IPS DF 4.7 (cell line): ENCODE measurements at regions not wholly inside any gene's neighbourhood (a gene's known extent, or its start where the extent isn't known, plus 50 kb on each side); places are given as distances from the start of the nearest gene placed in this dataset.
"Not testable (repeated sequence)": the region's sequence is repeated elsewhere in the genome, so short reads cannot be mapped to it uniquely, and the experiment has no call there.

Experiments used
- DNase-seq: peaks from one replicate; pipeline ENCODE4 v3.0.0-alpha.2; 2013; ENCODE audit warnings: low spot score; ENCODE audit errors: extremely low read depth

- DNase-seq, result not testable (repeated sequence)
Observed at GRCh38 chr13:109702030-109702597, 84.3 kb downstream of the IRS2 start.

- no peak for DNase-seq
Observed at GRCh38 chr13:109700176-109700575, 86.2 kb downstream of the IRS2 start.

DNA sequence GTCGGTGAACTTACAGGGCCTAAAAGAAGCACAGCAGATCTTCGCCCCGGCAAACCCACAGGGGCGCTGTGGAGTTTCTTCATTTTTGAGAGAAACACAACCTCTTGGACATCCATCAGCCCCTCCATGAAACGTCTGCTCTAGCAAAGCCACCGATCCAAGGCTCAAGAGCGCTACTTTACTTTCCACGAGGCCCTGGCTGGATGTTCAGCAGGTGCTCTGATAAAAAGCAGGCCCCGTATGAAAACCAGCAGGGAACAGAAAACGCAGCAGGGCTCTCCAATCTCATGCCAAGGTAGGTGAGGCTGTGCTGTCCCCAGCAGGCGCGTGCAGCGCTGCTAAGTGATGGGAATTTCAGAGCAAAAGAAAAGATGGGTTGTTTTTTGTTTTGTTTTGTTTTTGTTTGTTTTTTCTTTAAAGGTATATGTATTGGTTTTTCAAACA is 86.7 kb downstream of the IRS2 start:
- DNase-seq, result no peak

GRCh38 chr13:109698779-109699178 is 87.6 kb downstream of the IRS2 start:
- no peak for DNase-seq

DNA sequence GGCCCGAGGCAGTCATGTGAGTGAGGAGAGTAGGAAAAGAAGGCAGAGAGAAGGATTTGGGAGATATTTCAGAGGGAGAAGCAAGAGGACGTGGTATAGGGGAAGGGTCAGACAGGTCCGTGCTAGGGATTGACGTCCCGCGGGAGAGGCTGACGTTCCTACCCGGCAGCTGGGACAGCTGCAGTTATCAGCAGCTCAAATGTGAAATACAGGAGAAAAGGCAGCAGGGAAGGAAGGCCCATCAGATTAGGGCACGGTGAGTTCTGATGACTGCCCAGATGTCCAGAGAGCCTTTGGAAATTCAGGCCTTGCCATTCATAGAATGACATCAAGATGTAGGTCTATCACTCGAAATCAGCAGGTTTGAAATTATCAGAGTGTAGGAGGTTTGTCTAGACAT is 88.4 kb downstream of the IRS2 start:
- no peak for DNase-seq

DNA sequence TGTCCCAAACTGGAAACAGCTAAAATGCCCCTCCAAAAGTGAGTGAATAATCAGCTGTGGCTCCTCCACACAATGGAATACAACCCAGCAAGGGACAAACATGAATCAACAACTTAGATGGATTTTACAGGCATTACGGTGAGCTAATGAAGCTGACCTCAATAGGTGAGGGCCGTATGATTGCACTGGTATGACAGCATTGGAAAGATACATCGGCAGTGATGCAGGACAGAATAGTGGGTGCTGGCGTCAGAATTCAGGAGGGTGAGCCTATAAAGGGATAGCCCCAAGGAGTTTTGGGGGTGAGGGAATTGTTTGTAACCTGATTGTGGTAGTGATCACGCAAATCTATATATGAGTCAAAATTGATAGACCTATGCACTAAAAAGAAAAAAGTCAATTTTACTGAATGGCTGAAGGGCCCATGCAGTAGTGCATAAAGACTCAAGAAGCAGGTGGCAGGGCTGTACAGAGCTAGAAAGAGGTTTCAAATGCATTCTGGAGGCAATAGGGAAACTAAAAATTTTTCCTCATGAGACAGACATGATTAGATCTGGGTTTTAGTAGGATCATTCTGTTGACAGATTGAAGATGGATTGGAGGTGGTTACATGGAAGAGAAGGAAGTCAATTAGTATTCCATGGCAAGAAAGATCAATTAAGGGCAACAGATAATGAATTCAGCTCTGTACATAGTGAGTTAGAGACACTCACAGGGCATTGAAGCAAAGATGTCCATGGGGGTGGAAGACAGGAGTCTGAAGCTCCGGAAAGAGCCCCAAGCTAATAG is 90.8 kb downstream of the IRS2 start:
- DNase-seq, result no peak

- DNase-seq, result no peak
Observed at GRCh38 chr13:109694972-109695371, 91.4 kb downstream of the IRS2 start.

DNA sequence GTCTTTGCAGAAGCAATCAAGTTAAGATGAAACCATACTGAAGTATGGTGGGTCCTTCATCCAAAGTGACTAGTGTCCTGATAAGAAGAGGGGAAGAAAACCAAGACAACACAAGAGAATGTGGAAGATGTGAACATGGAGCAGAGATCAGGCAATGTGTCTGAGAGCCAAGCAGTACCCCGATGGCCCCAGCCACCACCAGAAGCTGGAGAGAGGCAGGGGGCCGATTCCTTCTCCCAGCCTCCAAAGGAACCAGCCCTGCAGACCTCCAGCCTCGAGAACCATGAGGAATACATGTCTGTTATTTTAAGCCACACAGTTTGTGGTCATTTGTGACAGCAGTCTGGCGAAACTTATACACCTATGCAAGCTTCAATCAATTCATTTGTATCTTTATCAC is 93.2 kb downstream of the IRS2 start:
- DNase-seq, result no peak

DNA sequence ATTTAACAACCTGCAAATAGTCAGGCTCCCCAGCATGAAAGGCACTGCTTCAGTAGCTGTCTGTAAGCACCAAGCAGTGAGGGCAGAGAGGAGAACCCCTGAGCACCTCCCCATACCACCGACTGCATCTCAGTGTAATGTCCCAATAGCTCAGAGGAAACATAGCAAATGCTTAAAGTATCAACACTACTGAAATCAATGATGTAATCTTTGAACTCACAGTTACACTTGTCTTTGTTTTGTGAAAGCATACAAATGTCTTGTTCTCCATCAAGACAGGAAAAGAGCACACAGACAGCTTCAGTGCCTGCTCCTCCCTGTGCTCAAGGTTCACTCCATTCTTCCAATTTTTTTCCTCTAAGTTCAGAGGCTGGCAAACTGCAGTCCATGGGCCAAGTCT is 94.7 kb downstream of the IRS2 start:
- no peak for DNase-seq

DNA sequence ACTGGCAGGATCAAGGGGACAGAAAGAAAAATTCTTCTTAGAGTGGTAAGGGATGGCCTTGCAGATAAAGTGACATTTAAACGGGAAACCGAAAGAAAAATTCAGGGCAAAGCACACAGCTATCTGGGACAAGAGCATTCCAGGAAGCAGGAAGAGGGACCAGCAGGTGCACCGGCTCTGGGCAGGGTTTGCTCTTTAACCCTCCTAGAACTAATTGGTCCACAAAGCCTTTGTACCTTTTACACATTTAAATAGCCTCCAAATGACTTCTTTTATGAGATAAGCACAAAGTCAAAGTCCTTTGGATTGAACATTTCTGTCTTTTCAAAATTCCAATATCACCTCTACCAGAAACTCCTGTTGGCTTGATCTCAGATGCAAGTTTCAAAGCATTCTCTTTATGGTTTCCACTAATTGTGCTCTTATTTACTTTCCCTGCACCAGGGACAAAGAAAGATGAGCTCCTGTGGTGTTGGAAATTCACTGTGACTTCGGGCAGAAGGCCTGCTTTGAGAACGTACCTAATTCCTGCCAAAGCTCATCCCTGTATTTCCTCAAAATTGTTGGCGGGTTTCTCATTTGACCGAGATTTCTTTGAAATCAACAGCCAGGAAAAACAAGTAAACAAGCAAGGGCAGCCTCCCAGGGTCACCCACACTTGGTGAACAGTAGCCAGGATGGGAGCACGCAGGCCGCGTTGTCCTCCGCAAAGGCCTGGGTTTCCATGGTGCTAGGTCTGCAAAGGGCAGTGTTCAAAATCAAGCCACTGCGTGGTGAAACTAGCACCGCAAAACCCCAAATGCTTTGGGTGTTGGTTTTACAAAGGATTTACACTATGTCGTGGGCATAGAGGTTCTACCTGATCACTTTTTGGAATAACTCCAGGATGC is 98.6 kb downstream of the IRS2 start:
- no peak for DNase-seq

DNA sequence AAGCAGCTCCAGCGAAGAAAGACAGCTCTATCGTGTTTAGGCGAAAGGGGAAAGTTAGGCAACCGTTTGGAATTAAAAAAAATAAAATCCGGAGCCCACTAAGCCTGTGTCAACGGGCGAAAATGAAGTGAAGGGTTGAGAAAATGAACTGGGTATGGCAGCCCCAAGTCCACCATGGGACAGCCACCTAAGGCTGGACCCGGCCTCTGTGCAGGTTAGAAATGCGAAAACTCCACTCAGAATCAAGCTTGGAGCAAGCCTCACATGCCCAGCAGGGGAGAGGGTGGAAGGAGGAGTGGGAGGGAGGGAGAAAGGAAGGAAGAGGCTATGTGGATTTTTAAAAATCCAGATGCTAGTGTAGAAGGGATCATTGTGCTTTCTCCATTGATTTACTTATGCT is 101.2 kb downstream of the IRS2 start:
- DNase-seq, result no peak

GRCh38 chr13:109684824-109685202 is 101.6 kb downstream of the IRS2 start:
- DNase-seq, result no peak

GRCh38 chr13:109684084-109684823 is 102.1 kb downstream of the IRS2 start:
- no peak for DNase-seq

DNA sequence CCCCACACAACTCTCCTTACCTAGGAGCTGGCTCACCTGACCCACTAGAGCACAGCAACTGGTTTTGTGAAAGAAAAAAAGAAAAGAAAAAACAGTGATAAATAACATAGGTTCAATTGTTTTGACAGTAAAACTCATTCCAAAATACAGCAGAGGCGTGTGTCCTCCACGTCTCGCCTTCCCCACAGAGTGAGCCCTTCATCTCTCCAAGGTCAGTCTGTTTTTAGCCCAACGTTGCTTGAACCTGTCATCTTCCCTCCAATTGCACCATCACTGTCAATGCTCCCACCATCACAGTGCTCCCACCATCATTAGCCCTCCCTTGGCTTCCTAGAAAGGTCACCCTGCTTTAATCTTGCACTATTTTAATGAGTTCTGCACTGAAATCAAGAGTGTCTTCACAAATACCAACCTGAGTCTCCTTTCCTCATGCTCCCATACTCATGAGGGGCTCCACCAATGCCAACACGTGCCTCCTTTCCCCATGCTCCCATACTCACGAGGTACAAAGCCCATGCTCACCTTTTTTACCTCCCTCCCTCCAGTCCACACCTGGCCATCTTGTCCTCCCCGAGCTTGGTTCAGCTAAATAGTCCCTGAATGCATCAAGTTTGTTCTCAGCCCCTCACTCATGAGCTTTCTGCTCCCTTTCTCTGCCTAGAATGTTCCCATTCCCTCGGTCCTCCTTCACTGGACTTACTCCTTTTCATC is 103.7 kb downstream of the IRS2 start:
- DNase-seq, result no peak

- DNase-seq, result no peak
Observed at GRCh38 chr13:109680930-109681329, 105.5 kb downstream of the IRS2 start.

- DNase-seq, result no peak
Observed at GRCh38 chr13:109680288-109680687, 106.1 kb downstream of the IRS2 start.

GRCh38 chr13:109678459-109678858 is 107.9 kb downstream of the IRS2 start:
- no peak for DNase-seq

- no peak for DNase-seq
Observed at GRCh38 chr13:109677206-109677605, 109.2 kb downstream of the IRS2 start.

GRCh38 chr13:109673477-109673876 is 112.9 kb downstream of the IRS2 start:
- DNase-seq, result no peak

GRCh38 chr13:109672545-109672944 is 113.8 kb downstream of the IRS2 start:
- DNase-seq, result no peak

GRCh38 chr13:109671919-109672318 is 114.5 kb downstream of the IRS2 start:
- no peak for DNase-seq
